PC-9 (cell line): ENCODE measurements at regions not wholly inside any gene's neighbourhood (a gene's known extent, or its start where the extent isn't known, plus 50 kb on each side); places are given as distances from the start of the nearest gene placed in this dataset.

Experiments used
- EZH2 ChIP-seq: fragments of 200-600 bp; sonication (generic); IDR thresholded peaks from 2 replicates; pipeline ENCODE4 v1.8.0; 2017; ENCODE audit warnings: antibody characterized with exemption, low read depth
- TF ChIP-seq, protein P1 (sequence below): fragments of 200-600 bp; sonication (generic); conservative IDR thresholded peaks from 2 replicates; pipeline ENCODE4 v1.6.1; 2017; ENCODE audit warnings: mixed run types, antibody characterized with exemption, mild to moderate bottlenecking, moderate library complexity

DNA sequence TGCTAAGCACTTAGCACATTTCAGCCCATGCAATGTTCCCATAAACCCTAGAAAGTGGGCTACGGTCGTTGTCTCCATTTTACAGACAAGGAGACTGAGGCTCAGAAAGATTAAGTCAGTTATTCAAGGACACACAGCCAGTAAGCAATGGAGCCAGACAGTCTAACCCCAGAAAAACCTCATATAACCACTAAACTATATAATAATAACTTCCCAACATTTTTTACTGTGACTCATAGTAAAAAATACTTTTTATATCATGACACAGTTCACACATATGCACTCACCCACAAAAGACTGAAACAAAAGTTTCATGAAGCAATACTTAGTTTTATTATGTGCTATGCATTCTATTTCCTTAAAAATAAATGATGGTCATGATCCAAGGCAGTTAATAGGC, 66.2 kb upstream of the EYA2 start:
- TF ChIP-seq EZH2 = no peak
- TF ChIP-seq, protein P1, sequence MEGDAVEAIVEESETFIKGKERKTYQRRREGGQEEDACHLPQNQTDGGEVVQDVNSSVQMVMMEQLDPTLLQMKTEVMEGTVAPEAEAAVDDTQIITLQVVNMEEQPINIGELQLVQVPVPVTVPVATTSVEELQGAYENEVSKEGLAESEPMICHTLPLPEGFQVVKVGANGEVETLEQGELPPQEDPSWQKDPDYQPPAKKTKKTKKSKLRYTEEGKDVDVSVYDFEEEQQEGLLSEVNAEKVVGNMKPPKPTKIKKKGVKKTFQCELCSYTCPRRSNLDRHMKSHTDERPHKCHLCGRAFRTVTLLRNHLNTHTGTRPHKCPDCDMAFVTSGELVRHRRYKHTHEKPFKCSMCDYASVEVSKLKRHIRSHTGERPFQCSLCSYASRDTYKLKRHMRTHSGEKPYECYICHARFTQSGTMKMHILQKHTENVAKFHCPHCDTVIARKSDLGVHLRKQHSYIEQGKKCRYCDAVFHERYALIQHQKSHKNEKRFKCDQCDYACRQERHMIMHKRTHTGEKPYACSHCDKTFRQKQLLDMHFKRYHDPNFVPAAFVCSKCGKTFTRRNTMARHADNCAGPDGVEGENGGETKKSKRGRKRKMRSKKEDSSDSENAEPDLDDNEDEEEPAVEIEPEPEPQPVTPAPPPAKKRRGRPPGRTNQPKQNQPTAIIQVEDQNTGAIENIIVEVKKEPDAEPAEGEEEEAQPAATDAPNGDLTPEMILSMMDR = no peak
